ENCODE measurements at regions not wholly inside any gene's neighbourhood (a gene's known extent, or its start where the extent isn't known, plus 50 kb on each side); places are given as distances from the start of the nearest gene placed in this dataset.

DNA sequence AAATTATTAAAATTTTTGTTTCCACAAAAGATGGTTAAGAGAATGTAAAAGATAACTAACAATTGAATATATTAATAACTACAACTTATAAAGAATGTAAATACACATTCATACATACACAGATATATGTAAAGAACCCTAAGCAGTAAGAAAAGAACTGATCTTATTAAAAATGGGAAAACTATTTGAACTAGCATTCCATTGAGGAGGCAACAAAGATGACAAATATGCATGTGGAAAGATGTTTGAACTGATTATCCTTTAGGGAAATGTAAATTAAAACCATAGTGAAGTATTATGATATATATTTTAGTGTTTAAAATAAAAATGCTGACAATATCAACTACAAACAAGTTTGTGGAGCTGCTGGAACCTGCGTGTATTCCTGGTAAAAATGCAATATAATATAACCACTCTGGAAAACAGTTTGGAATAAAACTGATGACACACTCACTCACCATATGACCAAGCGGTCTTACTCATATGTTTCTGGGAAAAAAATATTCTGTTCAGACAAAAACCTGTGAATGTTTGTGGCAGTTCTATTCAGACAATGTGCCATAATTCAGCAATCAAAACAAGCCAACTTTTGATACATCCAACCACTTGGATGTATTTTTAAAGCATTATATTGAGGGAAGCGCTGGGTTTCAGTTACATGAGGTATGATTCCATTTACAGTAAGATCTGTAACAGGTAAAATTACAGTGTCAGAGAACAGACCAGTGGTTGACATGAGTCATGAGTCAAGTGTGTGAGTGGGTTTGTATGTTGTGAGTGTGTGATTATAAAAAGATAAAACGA is 694.4 kb upstream of the SLITRK5 start:
- TF ChIP-seq, protein P1, sequence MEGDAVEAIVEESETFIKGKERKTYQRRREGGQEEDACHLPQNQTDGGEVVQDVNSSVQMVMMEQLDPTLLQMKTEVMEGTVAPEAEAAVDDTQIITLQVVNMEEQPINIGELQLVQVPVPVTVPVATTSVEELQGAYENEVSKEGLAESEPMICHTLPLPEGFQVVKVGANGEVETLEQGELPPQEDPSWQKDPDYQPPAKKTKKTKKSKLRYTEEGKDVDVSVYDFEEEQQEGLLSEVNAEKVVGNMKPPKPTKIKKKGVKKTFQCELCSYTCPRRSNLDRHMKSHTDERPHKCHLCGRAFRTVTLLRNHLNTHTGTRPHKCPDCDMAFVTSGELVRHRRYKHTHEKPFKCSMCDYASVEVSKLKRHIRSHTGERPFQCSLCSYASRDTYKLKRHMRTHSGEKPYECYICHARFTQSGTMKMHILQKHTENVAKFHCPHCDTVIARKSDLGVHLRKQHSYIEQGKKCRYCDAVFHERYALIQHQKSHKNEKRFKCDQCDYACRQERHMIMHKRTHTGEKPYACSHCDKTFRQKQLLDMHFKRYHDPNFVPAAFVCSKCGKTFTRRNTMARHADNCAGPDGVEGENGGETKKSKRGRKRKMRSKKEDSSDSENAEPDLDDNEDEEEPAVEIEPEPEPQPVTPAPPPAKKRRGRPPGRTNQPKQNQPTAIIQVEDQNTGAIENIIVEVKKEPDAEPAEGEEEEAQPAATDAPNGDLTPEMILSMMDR (IDR thresholded peaks at IDR 0.05), result no peak
- no peak for TF ChIP-seq POLR2A (IDR thresholded peaks at IDR 0.05)

All from body of pancreas (tissue), 4 donors.